ENCODE measurements at regions not wholly inside any gene's neighbourhood (a gene's known extent, or its start where the extent isn't known, plus 50 kb on each side); places are given as distances from the start of the nearest gene placed in this dataset.

- Histone ChIP-seq H3K4me1 (ENCODE audit: insufficient read depth, low read length) (no peaks in the 10 kb centered on the region), H3K36me3 (ENCODE audit: insufficient read depth, low read depth, low read length) (no peaks in the 10 kb centered on the region), H3K27ac (ENCODE audit: low read length) (no peak overlapping the region), H3K9ac (ENCODE audit: low read depth, low read length) (no peak overlapping the region), H3K9me3 (ENCODE audit: insufficient read depth, low read depth, low read length) (peaks cover 12% of the 10 kb centered on the region; the same call in 1 of the 2 replicates), H3K4me3 (ENCODE audit: low read length) (no peak overlapping the region), H3K27me3 (ENCODE audit: insufficient read depth, low read length) (no peaks in the 10 kb centered on the region)
Measured at GRCh38 chr4:185993328-185993973, 75.5 kb upstream of the TLR3 start.

- Histone ChIP-seq H3K4me1 (ENCODE audit: insufficient read depth, low read length) (no peaks in the 10 kb centered on the region), H3K27me3 (ENCODE audit: insufficient read depth, low read length) (no peaks in the 10 kb centered on the region), H3K9ac (ENCODE audit: low read depth, low read length) (no peak overlapping the region), H3K36me3 (ENCODE audit: insufficient read depth, low read depth, low read length) (no peaks in the 10 kb centered on the region), H3K27ac (ENCODE audit: low read length) (no peak overlapping the region), H3K9me3 (ENCODE audit: insufficient read depth, low read depth, low read length) (peaks cover 12% of the 10 kb centered on the region; the same call in 1 of the 2 replicates), H3K4me3 (ENCODE audit: low read length) (no peak overlapping the region)
Measured at GRCh38 chr4:185994750-185995149, 74.2 kb upstream of the TLR3 start.

- Histone ChIP-seq H3K36me3 (ENCODE audit: insufficient read depth, low read depth, low read length) (no peaks in the 10 kb centered on the region), H3K4me1 (ENCODE audit: insufficient read depth, low read length) (no peaks in the 10 kb centered on the region), H3K9me3 (ENCODE audit: insufficient read depth, low read depth, low read length) (peaks cover 12% of the 10 kb centered on the region; the same call in 1 of the 2 replicates), H3K4me3 (ENCODE audit: low read length) (no peak overlapping the region), H3K9ac (ENCODE audit: low read depth, low read length) (no peak overlapping the region), H3K27me3 (ENCODE audit: insufficient read depth, low read length) (no peaks in the 10 kb centered on the region), H3K27ac (ENCODE audit: low read length) (no peak overlapping the region)
Measured at GRCh38 chr4:185995665-185996064, 73.3 kb upstream of the TLR3 start.

- Histone ChIP-seq H3K36me3 (ENCODE audit: insufficient read depth, low read depth, low read length) (no peaks in the 10 kb centered on the region), H3K4me3 (ENCODE audit: low read length) (no peak overlapping the region), H3K27me3 (ENCODE audit: insufficient read depth, low read length) (no peaks in the 10 kb centered on the region), H3K27ac (ENCODE audit: low read length) (no peak overlapping the region), H3K9ac (ENCODE audit: low read depth, low read length) (no peak overlapping the region), H3K9me3 (ENCODE audit: insufficient read depth, low read depth, low read length) (peaks cover 12% of the 10 kb centered on the region; the same call in 1 of the 2 replicates), H3K4me1 (ENCODE audit: insufficient read depth, low read length) (no peaks in the 10 kb centered on the region)
Measured at GRCh38 chr4:185997296-185997695, 71.7 kb upstream of the TLR3 start.

GRCh38 chr4:185998791-185999190 lies 70.2 kb upstream of the TLR3 start:
- Histone ChIP-seq H3K9me3 (ENCODE audit: insufficient read depth, low read depth, low read length) (peaks cover 12% of the 10 kb centered on the region; the same call in 1 of the 2 replicates), H3K27me3 (ENCODE audit: insufficient read depth, low read length) (no peaks in the 10 kb centered on the region), H3K27ac (ENCODE audit: low read length) (no peak overlapping the region), H3K9ac (ENCODE audit: low read depth, low read length) (no peak overlapping the region), H3K4me1 (ENCODE audit: insufficient read depth, low read length) (no peaks in the 10 kb centered on the region), H3K4me3 (ENCODE audit: low read length) (no peak overlapping the region), H3K36me3 (ENCODE audit: insufficient read depth, low read depth, low read length) (no peaks in the 10 kb centered on the region)

- Histone ChIP-seq H3K9ac (ENCODE audit: low read depth, low read length) (no peak overlapping the region), H3K9me3 (ENCODE audit: insufficient read depth, low read depth, low read length) (peaks cover 12% of the 10 kb centered on the region; the same call in 1 of the 2 replicates), H3K27ac (ENCODE audit: low read length) (no peak overlapping the region), H3K27me3 (ENCODE audit: insufficient read depth, low read length) (no peaks in the 10 kb centered on the region), H3K4me1 (ENCODE audit: insufficient read depth, low read length) (no peaks in the 10 kb centered on the region), H3K4me3 (ENCODE audit: low read length) (no peak overlapping the region), H3K36me3 (ENCODE audit: insufficient read depth, low read depth, low read length) (no peaks in the 10 kb centered on the region)
Measured at GRCh38 chr4:185999207-185999606, 69.7 kb upstream of the TLR3 start.

GRCh38 chr4:186002853-186003252 lies 66.1 kb upstream of the TLR3 start:
- Histone ChIP-seq H3K9me3 (ENCODE audit: insufficient read depth, low read depth, low read length) (no peaks in the 10 kb centered on the region), H3K27ac (ENCODE audit: low read length) (no peak overlapping the region), H3K27me3 (ENCODE audit: insufficient read depth, low read length) (no peaks in the 10 kb centered on the region)

GRCh38 chr4:186003746-186004145 lies 65.2 kb upstream of the TLR3 start:
- Histone ChIP-seq H3K27ac (ENCODE audit: low read length) (no peak overlapping the region), H3K4me1 (ENCODE audit: insufficient read depth, low read length) (no peaks in the 10 kb centered on the region), H3K36me3 (ENCODE audit: insufficient read depth, low read depth, low read length) (no peaks in the 10 kb centered on the region), H3K4me3 (ENCODE audit: low read length) (no peak overlapping the region), H3K9ac (ENCODE audit: low read depth, low read length) (no peak overlapping the region), H3K27me3 (ENCODE audit: insufficient read depth, low read length) (no peaks in the 10 kb centered on the region), H3K9me3 (ENCODE audit: insufficient read depth, low read depth, low read length) (no peaks in the 10 kb centered on the region)

More at GRCh38 chr4:186002853-186003252, 66.1 kb upstream of the TLR3 start:
- no peaks in the 10 kb centered on the region for H3K36me3 ChIP-seq (ENCODE audit: insufficient read depth, low read depth, low read length)
- H3K9ac ChIP-seq (ENCODE audit: low read depth, low read length), result no peak overlapping the region
- no peak overlapping the region for H3K4me3 ChIP-seq (ENCODE audit: low read length)
- H3K4me1 ChIP-seq (ENCODE audit: insufficient read depth, low read length), result no peaks in the 10 kb centered on the region

- no peak overlapping the region for H3K27ac ChIP-seq (ENCODE audit: low read length)
Measured at GRCh38 chr4:186008057-186008456, 60.9 kb upstream of the TLR3 start.

GRCh38 chr4:186009976-186010375 lies 59.0 kb upstream of the TLR3 start:
- Histone ChIP-seq H3K9ac (ENCODE audit: low read depth, low read length) (no peak overlapping the region), H3K36me3 (ENCODE audit: insufficient read depth, low read depth, low read length) (no peaks in the 10 kb centered on the region), H3K27ac (ENCODE audit: low read length) (no peak overlapping the region)

More at GRCh38 chr4:186008057-186008456, 60.9 kb upstream of the TLR3 start:
- no peaks in the 10 kb centered on the region for H3K9me3 ChIP-seq (ENCODE audit: insufficient read depth, low read depth, low read length)
- no peak overlapping the region for H3K9ac ChIP-seq (ENCODE audit: low read depth, low read length)
- H3K27me3 ChIP-seq (ENCODE audit: insufficient read depth, low read length), result no peaks in the 10 kb centered on the region
- H3K4me3 ChIP-seq (ENCODE audit: low read length), result no peak overlapping the region
- peaks cover 2% of the 10 kb centered on the region; the same call in 1 of the 2 replicates for H3K4me1 ChIP-seq (ENCODE audit: insufficient read depth, low read length)
- no peaks in the 10 kb centered on the region for H3K36me3 ChIP-seq (ENCODE audit: insufficient read depth, low read depth, low read length)

GRCh38 chr4:186010821-186011220 lies 58.1 kb upstream of the TLR3 start:
- Histone ChIP-seq H3K27ac (ENCODE audit: low read length) (no peak overlapping the region), H3K4me3 (ENCODE audit: low read length) (no peak overlapping the region), H3K9me3 (ENCODE audit: insufficient read depth, low read depth, low read length) (no peaks in the 10 kb centered on the region), H3K9ac (ENCODE audit: low read depth, low read length) (no peak overlapping the region), H3K4me1 (ENCODE audit: insufficient read depth, low read length) (peaks cover 18% of the 10 kb centered on the region; the same call in 1 of the 2 replicates), H3K27me3 (ENCODE audit: insufficient read depth, low read length) (no peaks in the 10 kb centered on the region), H3K36me3 (ENCODE audit: insufficient read depth, low read depth, low read length) (no peaks in the 10 kb centered on the region)

More at GRCh38 chr4:186009976-186010375, 59.0 kb upstream of the TLR3 start:
- Histone ChIP-seq H3K27me3 (ENCODE audit: insufficient read depth, low read length) (no peaks in the 10 kb centered on the region), H3K4me1 (ENCODE audit: insufficient read depth, low read length) (peaks cover 15% of the 10 kb centered on the region; the same call in 1 of the 2 replicates), H3K9me3 (ENCODE audit: insufficient read depth, low read depth, low read length) (no peaks in the 10 kb centered on the region), H3K4me3 (ENCODE audit: low read length) (no peak overlapping the region)

- H3K4me3 ChIP-seq (ENCODE audit: low read length), result no peak overlapping the region
- H3K4me1 ChIP-seq (ENCODE audit: insufficient read depth, low read length), result peaks cover 18% of the 10 kb centered on the region; the same call in 1 of the 2 replicates
- no peak overlapping the region for H3K27ac ChIP-seq (ENCODE audit: low read length)
- H3K9me3 ChIP-seq (ENCODE audit: insufficient read depth, low read depth, low read length), result no peaks in the 10 kb centered on the region
- H3K27me3 ChIP-seq (ENCODE audit: insufficient read depth, low read length), result no peaks in the 10 kb centered on the region
- H3K36me3 ChIP-seq (ENCODE audit: insufficient read depth, low read depth, low read length), result no peaks in the 10 kb centered on the region
- H3K9ac ChIP-seq (ENCODE audit: low read depth, low read length), result no peak overlapping the region; the same call in 1 of the 2 replicates
Measured at GRCh38 chr4:186012071-186012470, 56.9 kb upstream of the TLR3 start.

Data from iPS-20b (cell line).